ENCODE measurements at regions not wholly inside any gene's neighbourhood (a gene's known extent, or its start where the extent isn't known, plus 50 kb on each side); places are given as distances from the start of the nearest gene placed in this dataset.

DNA sequence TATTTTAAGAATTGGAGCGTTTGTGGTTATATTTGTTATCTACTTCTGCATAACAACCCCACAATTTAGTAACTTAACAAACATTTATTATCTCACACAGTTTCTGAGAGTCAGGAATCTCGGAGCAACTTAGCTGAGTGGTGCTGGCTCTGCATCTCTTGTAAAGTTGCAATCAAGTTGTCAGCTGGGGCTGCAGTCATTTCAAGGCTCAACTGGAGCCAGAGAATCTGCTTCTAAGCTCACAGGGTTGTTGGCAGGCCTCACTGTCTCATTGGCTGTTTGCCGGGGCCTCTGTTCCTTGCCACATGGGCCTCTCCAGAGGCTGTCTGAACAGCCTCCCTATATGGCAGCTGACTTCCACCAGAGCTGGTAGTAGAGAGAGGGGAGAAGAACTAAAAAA is 281.2 kb upstream of the GNPDA2 start:
- TF ChIP-seq ZNF8 (CRISPR knock-in tag; IDR thresholded peaks at IDR 0.05) (no peak), ZNF565 (CRISPR knock-in tag; conservative IDR thresholded peaks at IDR 0.05; ENCODE audit: low read depth) (no peak), ARNTL (CRISPR knock-in tag; IDR thresholded peaks at IDR 0.05; ENCODE audit: borderline replicate concordance, low read depth) (no peak), ZNF70 (CRISPR knock-in tag; IDR thresholded peaks at IDR 0.05) (no peak), ESRRG (CRISPR knock-in tag; IDR thresholded peaks at IDR 0.05) (no peak), BACH2 (CRISPR knock-in tag; IDR thresholded peaks at IDR 0.05; ENCODE audit: borderline replicate concordance) (no peak), PPARA (CRISPR knock-in tag; IDR thresholded peaks at IDR 0.05; ENCODE audit: borderline replicate concordance) (no peak), TOX (CRISPR knock-in tag; IDR thresholded peaks at IDR 0.05; ENCODE audit: borderline replicate concordance) (no peak), GLIS3 (CRISPR knock-in tag; IDR thresholded peaks at IDR 0.05) (no peak), TCF4 (CRISPR knock-in tag; IDR thresholded peaks at IDR 0.05; ENCODE audit: borderline replicate concordance) (no peak), ZFP30 (CRISPR knock-in tag; IDR thresholded peaks at IDR 0.05) (no peak), SNAI2 (CRISPR knock-in tag; IDR thresholded peaks at IDR 0.05) (no peak), ISL1 (CRISPR knock-in tag; IDR thresholded peaks at IDR 0.05) (no peak), ZFP3 (CRISPR knock-in tag; IDR thresholded peaks at IDR 0.05) (no peak), ZC3H10 (CRISPR knock-in tag; IDR thresholded peaks at IDR 0.05) (no peak)
- TF ChIP-seq, protein P1, sequence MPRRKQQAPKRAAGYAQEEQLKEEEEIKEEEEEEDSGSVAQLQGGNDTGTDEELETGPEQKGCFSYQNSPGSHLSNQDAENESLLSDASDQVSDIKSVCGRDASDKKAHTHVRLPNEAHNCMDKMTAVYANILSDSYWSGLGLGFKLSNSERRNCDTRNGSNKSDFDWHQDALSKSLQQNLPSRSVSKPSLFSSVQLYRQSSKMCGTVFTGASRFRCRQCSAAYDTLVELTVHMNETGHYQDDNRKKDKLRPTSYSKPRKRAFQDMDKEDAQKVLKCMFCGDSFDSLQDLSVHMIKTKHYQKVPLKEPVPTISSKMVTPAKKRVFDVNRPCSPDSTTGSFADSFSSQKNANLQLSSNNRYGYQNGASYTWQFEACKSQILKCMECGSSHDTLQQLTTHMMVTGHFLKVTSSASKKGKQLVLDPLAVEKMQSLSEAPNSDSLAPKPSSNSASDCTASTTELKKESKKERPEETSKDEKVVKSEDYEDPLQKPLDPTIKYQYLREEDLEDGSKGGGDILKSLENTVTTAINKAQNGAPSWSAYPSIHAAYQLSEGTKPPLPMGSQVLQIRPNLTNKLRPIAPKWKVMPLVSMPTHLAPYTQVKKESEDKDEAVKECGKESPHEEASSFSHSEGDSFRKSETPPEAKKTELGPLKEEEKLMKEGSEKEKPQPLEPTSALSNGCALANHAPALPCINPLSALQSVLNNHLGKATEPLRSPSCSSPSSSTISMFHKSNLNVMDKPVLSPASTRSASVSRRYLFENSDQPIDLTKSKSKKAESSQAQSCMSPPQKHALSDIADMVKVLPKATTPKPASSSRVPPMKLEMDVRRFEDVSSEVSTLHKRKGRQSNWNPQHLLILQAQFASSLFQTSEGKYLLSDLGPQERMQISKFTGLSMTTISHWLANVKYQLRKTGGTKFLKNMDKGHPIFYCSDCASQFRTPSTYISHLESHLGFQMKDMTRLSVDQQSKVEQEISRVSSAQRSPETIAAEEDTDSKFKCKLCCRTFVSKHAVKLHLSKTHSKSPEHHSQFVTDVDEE (CRISPR knock-in tag; IDR thresholded peaks at IDR 0.05) = no peak
- TF ChIP-seq, protein P2, sequence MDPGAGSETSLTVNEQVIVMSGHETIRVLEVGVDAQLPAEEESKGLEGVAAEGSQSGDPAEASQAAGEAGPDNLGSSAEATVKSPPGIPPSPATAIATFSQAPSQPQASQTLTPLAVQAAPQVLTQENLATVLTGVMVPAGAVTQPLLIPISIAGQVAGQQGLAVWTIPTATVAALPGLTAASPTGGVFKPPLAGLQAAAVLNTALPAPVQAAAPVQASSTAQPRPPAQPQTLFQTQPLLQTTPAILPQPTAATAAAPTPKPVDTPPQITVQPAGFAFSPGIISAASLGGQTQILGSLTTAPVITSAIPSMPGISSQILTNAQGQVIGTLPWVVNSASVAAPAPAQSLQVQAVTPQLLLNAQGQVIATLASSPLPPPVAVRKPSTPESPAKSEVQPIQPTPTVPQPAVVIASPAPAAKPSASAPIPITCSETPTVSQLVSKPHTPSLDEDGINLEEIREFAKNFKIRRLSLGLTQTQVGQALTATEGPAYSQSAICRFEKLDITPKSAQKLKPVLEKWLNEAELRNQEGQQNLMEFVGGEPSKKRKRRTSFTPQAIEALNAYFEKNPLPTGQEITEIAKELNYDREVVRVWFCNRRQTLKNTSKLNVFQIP (CRISPR knock-in tag; IDR thresholded peaks at IDR 0.05; ENCODE audit: borderline replicate concordance, low read depth) = no peak
- TF ChIP-seq, protein P3, sequence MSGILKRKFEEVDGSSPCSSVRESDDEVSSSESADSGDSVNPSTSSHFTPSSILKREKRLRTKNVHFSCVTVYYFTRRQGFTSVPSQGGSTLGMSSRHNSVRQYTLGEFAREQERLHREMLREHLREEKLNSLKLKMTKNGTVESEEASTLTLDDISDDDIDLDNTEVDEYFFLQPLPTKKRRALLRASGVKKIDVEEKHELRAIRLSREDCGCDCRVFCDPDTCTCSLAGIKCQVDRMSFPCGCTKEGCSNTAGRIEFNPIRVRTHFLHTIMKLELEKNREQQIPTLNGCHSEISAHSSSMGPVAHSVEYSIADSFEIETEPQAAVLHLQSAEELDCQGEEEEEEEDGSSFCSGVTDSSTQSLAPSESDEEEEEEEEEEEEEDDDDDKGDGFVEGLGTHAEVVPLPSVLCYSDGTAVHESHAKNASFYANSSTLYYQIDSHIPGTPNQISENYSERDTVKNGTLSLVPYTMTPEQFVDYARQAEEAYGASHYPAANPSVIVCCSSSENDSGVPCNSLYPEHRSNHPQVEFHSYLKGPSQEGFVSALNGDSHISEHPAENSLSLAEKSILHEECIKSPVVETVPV (CRISPR knock-in tag; IDR thresholded peaks at IDR 0.05) = no peak
- TF ChIP-seq, protein P4, sequence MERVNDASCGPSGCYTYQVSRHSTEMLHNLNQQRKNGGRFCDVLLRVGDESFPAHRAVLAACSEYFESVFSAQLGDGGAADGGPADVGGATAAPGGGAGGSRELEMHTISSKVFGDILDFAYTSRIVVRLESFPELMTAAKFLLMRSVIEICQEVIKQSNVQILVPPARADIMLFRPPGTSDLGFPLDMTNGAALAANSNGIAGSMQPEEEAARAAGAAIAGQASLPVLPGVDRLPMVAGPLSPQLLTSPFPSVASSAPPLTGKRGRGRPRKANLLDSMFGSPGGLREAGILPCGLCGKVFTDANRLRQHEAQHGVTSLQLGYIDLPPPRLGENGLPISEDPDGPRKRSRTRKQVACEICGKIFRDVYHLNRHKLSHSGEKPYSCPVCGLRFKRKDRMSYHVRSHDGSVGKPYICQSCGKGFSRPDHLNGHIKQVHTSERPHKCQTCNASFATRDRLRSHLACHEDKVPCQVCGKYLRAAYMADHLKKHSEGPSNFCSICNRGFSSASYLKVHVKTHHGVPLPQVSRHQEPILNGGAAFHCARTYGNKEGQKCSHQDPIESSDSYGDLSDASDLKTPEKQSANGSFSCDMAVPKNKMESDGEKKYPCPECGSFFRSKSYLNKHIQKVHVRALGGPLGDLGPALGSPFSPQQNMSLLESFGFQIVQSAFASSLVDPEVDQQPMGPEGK (CRISPR knock-in tag; IDR thresholded peaks at IDR 0.05; ENCODE audit: borderline replicate concordance) = no peak
- TF ChIP-seq, protein P5, sequence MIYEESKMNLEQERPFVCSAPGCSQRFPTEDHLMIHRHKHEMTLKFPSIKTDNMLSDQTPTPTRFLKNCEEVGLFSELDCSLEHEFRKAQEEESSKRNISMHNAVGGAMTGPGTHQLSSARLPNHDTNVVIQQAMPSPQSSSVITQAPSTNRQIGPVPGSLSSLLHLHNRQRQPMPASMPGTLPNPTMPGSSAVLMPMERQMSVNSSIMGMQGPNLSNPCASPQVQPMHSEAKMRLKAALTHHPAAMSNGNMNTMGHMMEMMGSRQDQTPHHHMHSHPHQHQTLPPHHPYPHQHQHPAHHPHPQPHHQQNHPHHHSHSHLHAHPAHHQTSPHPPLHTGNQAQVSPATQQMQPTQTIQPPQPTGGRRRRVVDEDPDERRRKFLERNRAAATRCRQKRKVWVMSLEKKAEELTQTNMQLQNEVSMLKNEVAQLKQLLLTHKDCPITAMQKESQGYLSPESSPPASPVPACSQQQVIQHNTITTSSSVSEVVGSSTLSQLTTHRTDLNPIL (CRISPR knock-in tag; IDR thresholded peaks at IDR 0.05; ENCODE audit: low read depth) = no peak
- no peak for ATAC-seq

DNA sequence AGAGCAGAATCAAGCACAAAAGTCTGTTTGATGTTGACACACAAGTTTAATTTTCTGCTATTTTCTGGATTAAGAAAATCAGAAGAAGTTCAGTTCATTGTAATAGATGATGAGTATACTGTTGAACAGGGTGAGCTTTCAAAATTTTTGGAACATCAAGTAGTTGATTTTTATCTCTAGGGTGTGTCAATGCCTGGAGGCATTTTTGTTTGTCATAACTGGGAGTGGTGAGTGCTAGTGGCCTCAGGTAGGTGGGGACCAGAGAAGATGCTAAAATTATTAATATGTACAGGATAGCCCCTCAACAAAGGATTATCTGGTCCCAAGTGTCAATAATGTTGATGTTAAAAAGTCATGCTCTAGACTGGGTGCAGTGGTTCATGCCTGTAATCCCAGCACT is 279.7 kb upstream of the GNPDA2 start:
- TF ChIP-seq, protein P4 (CRISPR knock-in tag; IDR thresholded peaks at IDR 0.05; ENCODE audit: borderline replicate concordance) = no peak
- TF ChIP-seq ISL1 (CRISPR knock-in tag; IDR thresholded peaks at IDR 0.05) (no peak), SNAI2 (CRISPR knock-in tag; IDR thresholded peaks at IDR 0.05) (no peak)
- ATAC-seq = no peak

All from SK-N-SH treated with all-trans-retinoic acid at 6 μM for 48 hours (cell line).